H1 (cell line): ENCODE measurements at regions not wholly inside any gene's neighbourhood (a gene's known extent, or its start where the extent isn't known, plus 50 kb on each side); places are given as distances from the start of the nearest gene placed in this dataset.

Experiments used
- CTCF ChIA-PET: fragments of 300-600 bp; sonication (Branson Sonifier 250); formaldehyde crosslinking; loops from one replicate; lab custom pipeline; 2021; ENCODE audit not compliant: partially characterized antibody; lab: Charles Lee
- POLR2A ChIA-PET: fragments of 300-600 bp; sonication (Branson Sonifier 250); formaldehyde crosslinking; loops from one replicate; lab custom pipeline; 2021; ENCODE audit warnings: inconsistent platforms; ENCODE audit not compliant: partially characterized antibody; lab: Charles Lee
- DNase-seq, 2 experiments: peaks; one replicate each; pipeline versions ENCODE4 v3.0.0 to v3.0.0-alpha.2; 2010 to 2022; ENCODE audit warnings: low spot score in 2 of 2, low read depth in 1 of 2, mixed read lengths in 1 of 2
- FAIRE-seq: peaks from 2 replicates; lab custom pipeline; 2011; peaks lifted over from hg19 to GRCh38; lab: Jason Lieb, UNC
- H2AFZ ChIP-seq: 2 replicates; pipeline ENCODE4 v1.8.1; 2012; ENCODE audit warnings: low read length, inconsistent platforms
- H2AK5ac ChIP-seq: 2 replicates; pipeline ENCODE4 v1.6.1; 2013; ENCODE audit warnings: low read depth, low read length
- H2BK120ac ChIP-seq: replicated peaks from 2 replicates; pipeline ENCODE3; 2013; ENCODE audit warnings: low read depth, low read length, inconsistent platforms
- H2BK12ac ChIP-seq: 2 replicates; pipeline ENCODE4 v1.6.1; 2013; ENCODE audit warnings: low read depth, low read length
- H2BK15ac ChIP-seq: 2 replicates; pipeline ENCODE4 v1.6.1; 2013; ENCODE audit warnings: low read length
- H2BK20ac ChIP-seq: 2 replicates; pipeline ENCODE4 v1.6.1; 2013; ENCODE audit warnings: low read length
- H2BK5ac ChIP-seq: 2 replicates; pipeline ENCODE4 v1.6.1; 2013; ENCODE audit warnings: low read depth, low read length
- H3K14ac ChIP-seq: 2 replicates; pipeline ENCODE4 v1.6.1; 2013; ENCODE audit warnings: inconsistent platforms; ENCODE audit not compliant: insufficient read length
- H3K18ac ChIP-seq: 2 replicates; pipeline ENCODE4 v1.6.1; 2013; ENCODE audit warnings: low read length; ENCODE audit errors: extremely low read depth
- H3K23ac ChIP-seq: 2 replicates; pipeline ENCODE4 v1.6.1; 2013; ENCODE audit warnings: inconsistent platforms; ENCODE audit not compliant: insufficient read length
- H3K23me2 ChIP-seq: 2 replicates; pipeline ENCODE4 v1.6.1; 2013; ENCODE audit warnings: low read depth, low read length
- H3K27ac ChIP-seq: 2 replicates; pipeline ENCODE4 v1.6.1; 2011; ENCODE audit warnings: low read depth, low read length, inconsistent platforms
- H3K27me3 ChIP-seq, 4 experiments: replicated peaks in 1 of 4; 1 replicate in 1 of 4; 2 replicates in 3 of 4; pipeline versions ENCODE4 v1.6.1 to v1.8.1; 2011 to 2013; ENCODE audit warnings: low read length in 3 of 4, mild to moderate bottlenecking in 3 of 4, inconsistent platforms in 2 of 4, mixed read lengths in 2 of 4, moderate library complexity in 1 of 4; ENCODE audit not compliant: control insufficient read depth in 3 of 4, insufficient read depth in 3 of 4; ENCODE audit errors: extremely low read depth in 1 of 4
- H3K36me3 ChIP-seq, 4 experiments: 2 replicates each; pipeline versions ENCODE4 v1.6.1 to v1.8.1; 2011 to 2013; ENCODE audit warnings: mild to moderate bottlenecking in 4 of 4, low read length in 3 of 4, moderate library complexity in 2 of 4, control low read depth in 1 of 4, inconsistent platforms in 1 of 4; ENCODE audit not compliant: insufficient read depth in 4 of 4, control insufficient read depth in 2 of 4
- H3K4ac ChIP-seq: replicated peaks from 2 replicates; pipeline ENCODE3; 2013; ENCODE audit warnings: low read length, low read depth, mixed read lengths, inconsistent platforms; ENCODE audit not compliant: insufficient read length
- H3K4me1 ChIP-seq, 4 experiments: replicated peaks in 1 of 4; 1 replicate in 1 of 4; 2 replicates in 3 of 4; pipeline versions ENCODE4 v1.6.1 to v1.8.1; 2011 to 2013; ENCODE audit warnings: low read length in 3 of 4, inconsistent platforms in 2 of 4, mixed read lengths in 1 of 4; ENCODE audit not compliant: insufficient read depth in 4 of 4, control insufficient read depth in 3 of 4
- H3K4me2 ChIP-seq, 2 experiments: 2 replicates each; pipeline versions ENCODE4 v1.6.1 to v1.8.1; 2011 to 2013; ENCODE audit warnings: low read depth in 2 of 2, low read length in 2 of 2, control low read depth in 1 of 2, inconsistent platforms in 1 of 2, mild to moderate bottlenecking in 1 of 2; ENCODE audit not compliant: insufficient read depth in 1 of 2
- H3K4me3 ChIP-seq, 4 experiments: fragments of 200-600, 300-600 bp in 1 of 4; sonication (generic), shearing (Covaris generic), sonication (Bioruptor Twin) in 1 of 4; 2 replicates each; pipeline versions ENCODE4 v1.5.1 to v1.8.1; 2011 to 2016; ENCODE audit warnings: low read length in 4 of 4, low read depth in 3 of 4, control low read depth in 2 of 4, inconsistent platforms in 2 of 4, mild to moderate bottlenecking in 2 of 4, mixed read lengths in 1 of 4, moderate library complexity in 1 of 4; ENCODE audit not compliant: insufficient read depth in 2 of 4; ENCODE audit errors: extremely low read depth in 1 of 4
- H3K56ac ChIP-seq: replicated peaks from 2 replicates; pipeline ENCODE3; 2013; ENCODE audit warnings: low read depth, mild to moderate bottlenecking, mixed read lengths, low read length, inconsistent platforms; ENCODE audit not compliant: insufficient read length
- H3K79me1 ChIP-seq: 2 replicates; pipeline ENCODE4 v1.6.1; 2013; ENCODE audit warnings: low read depth, low read length, control low read depth
- H3K79me2 ChIP-seq, 2 experiments: 2 replicates each; pipeline versions ENCODE4 v1.6.1 to v1.8.1; 2012 to 2013; ENCODE audit warnings: low read length in 2 of 2, mild to moderate bottlenecking in 2 of 2, inconsistent platforms in 1 of 2; ENCODE audit not compliant: insufficient read depth in 2 of 2, control insufficient read depth in 1 of 2
- H3K9ac ChIP-seq, 4 experiments: replicated peaks in 1 of 4; 1 replicate in 1 of 4; 2 replicates in 3 of 4; pipeline versions ENCODE4 v1.6.1 to v1.8.1; 2011 to 2013; ENCODE audit warnings: low read depth in 3 of 4, low read length in 3 of 4, control low read depth in 2 of 4, mild to moderate bottlenecking in 2 of 4, moderate library complexity in 2 of 4, inconsistent platforms in 1 of 4; ENCODE audit errors: extremely low read depth in 1 of 4
- H3K9me3 ChIP-seq, 2 experiments: 2 replicates each; pipeline versions ENCODE4 v1.6.1 to v1.8.1; 2012 to 2013; ENCODE audit warnings: mild to moderate bottlenecking in 2 of 2, moderate library complexity in 2 of 2, control low read depth in 1 of 2, inconsistent platforms in 1 of 2, low read depth in 1 of 2, low read length in 1 of 2, mixed read lengths in 1 of 2; ENCODE audit not compliant: insufficient read depth in 2 of 2
- H4K20me1 ChIP-seq, 2 experiments: replicated peaks in 1 of 2; 2 replicates each; pipeline versions ENCODE3 to v1.8.1; 2011 to 2013; ENCODE audit warnings: inconsistent platforms in 2 of 2, low read length in 2 of 2, mild to moderate bottlenecking in 1 of 2; ENCODE audit not compliant: insufficient read depth in 2 of 2, control insufficient read depth in 1 of 2
- H4K5ac ChIP-seq: 2 replicates; pipeline ENCODE4 v1.6.1; 2013; ENCODE audit warnings: low read length, low read depth, mixed read lengths, inconsistent platforms; ENCODE audit not compliant: insufficient read length
- H4K8ac ChIP-seq: 2 replicates; pipeline ENCODE4 v1.8.0; 2013; ENCODE audit warnings: mild to moderate bottlenecking, moderate library complexity, low read length, inconsistent platforms; ENCODE audit not compliant: insufficient read depth; ENCODE audit errors: extremely low read depth
- H4K91ac ChIP-seq: replicated peaks from 2 replicates; pipeline ENCODE3; 2013; ENCODE audit warnings: low read length, mixed read lengths, inconsistent platforms; ENCODE audit not compliant: insufficient read length
- BCL11A ChIP-seq, 2 experiments: IDR thresholded peaks; one replicate each; pipeline ENCODE4 v1.6.1; 2011; ENCODE audit warnings: low read depth in 2 of 2, low read length in 2 of 2, mild to moderate bottlenecking in 2 of 2
- BRCA1 ChIP-seq: IDR thresholded peaks from 2 replicates; pipeline ENCODE4 v1.6.1; 2012; ENCODE audit warnings: low read depth, low read length, improper control_type of control experiment
- CBX5 ChIP-seq: fragments of 300-800, 300-1000 bp; sonication (generic); IDR thresholded peaks from 2 replicates; pipeline ENCODE4 v1.7.1; 2016; ENCODE audit warnings: antibody characterized with exemption, low read length, low read depth
- CEBPB ChIP-seq: IDR thresholded peaks from 2 replicates; pipeline ENCODE4 v1.6.1; 2012; ENCODE audit warnings: low read depth, low read length
- EP300 ChIP-seq, 2 experiments: IDR thresholded peaks; 1 replicate in 1 of 2; 2 replicates in 1 of 2; pipeline ENCODE4 v1.6.1; 2011 to 2012; ENCODE audit warnings: low read depth in 2 of 2, low read length in 2 of 2, mild to moderate bottlenecking in 2 of 2, borderline replicate concordance in 1 of 2, inconsistent platforms in 1 of 2, moderate library complexity in 1 of 2
- FOSL1 ChIP-seq: IDR thresholded peaks from 2 replicates; pipeline ENCODE4 v1.6.1; 2011; ENCODE audit warnings: mild to moderate bottlenecking, low read depth, low read length, moderate library complexity; ENCODE audit not compliant: insufficient read depth
- KDM4A ChIP-seq: IDR thresholded peaks from one replicate; pipeline ENCODE4 v1.7.1; 2012; ENCODE audit warnings: low read depth, mild to moderate bottlenecking, moderate library complexity, low read length, inconsistent platforms; ENCODE audit not compliant: severe bottlenecking
- SAP30 ChIP-seq: fragments of 300-600 bp; sonication (generic); IDR thresholded peaks from 2 replicates; pipeline ENCODE4 v1.7.1; 2012; ENCODE audit warnings: low read length, moderate library complexity, mild to moderate bottlenecking, inconsistent platforms; ENCODE audit not compliant: insufficient read depth, insufficient replicate concordance
- SIX5 ChIP-seq: IDR thresholded peaks from 2 replicates; pipeline ENCODE4 v1.6.1; 2011; ENCODE audit warnings: mild to moderate bottlenecking, low read depth, low read length
- SP4 ChIP-seq: IDR thresholded peaks from 2 replicates; pipeline ENCODE4 v1.6.1; 2012; ENCODE audit warnings: low read length, inconsistent platforms
- ZNF274 ChIP-seq: IDR thresholded peaks from 2 replicates; pipeline ENCODE4 v1.7.0; 2012; ENCODE audit warnings: low read length, borderline replicate concordance; ENCODE audit errors: extremely low read depth
- TF ChIP-seq, protein P1 (sequence below): IDR thresholded peaks from 2 replicates; pipeline ENCODE4 v1.6.1; 2011; ENCODE audit warnings: low read depth, mild to moderate bottlenecking, low read length; ENCODE audit not compliant: insufficient read depth
- TF ChIP-seq, protein P2 (sequence below): IDR thresholded peaks from 2 replicates; pipeline ENCODE4 v1.6.1; 2012; ENCODE audit warnings: inconsistent platforms

DNA sequence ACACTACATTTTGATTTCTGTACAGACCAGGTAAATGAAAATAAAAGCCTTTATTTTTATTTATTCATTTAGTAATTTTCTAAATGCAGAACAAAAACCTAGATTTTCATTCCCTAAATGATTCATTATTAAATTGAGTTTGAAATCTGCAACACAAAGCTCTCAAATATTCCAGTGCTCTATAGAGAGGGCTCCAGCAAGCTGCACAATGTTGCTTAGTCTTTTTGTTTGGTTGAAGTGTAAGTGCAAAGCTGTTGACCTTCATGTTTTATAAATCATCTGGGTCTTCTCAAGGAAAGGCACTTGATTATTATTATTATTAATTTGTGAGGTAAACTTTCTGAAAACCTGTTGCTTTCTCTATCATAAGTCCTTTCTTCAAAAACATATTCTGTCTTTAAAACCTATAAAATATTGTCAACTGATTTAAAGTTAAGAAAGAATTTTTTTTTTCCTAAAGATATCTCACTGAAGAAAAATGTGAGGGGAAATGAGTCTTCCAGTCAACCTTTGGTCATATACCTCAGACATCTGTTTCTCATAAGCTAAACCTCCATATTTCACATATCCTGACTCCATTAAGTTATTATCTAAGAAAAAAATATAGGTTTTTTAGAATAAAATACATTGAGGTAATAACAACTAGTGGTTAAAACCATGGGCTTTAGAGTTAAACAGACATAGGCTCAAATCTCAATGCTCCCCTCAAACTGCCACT is 100.7 kb downstream of the ZIC4 start:
- no peak overlapping the region for H3K27ac ChIP-seq
- no peak overlapping the region for H3K4me2 ChIP-seq
- no peaks in the 10 kb centered on the region for H4K20me1 ChIP-seq
- no peaks in the 10 kb centered on the region for H3K36me3 ChIP-seq
- H3K4me3 ChIP-seq, result no peak overlapping the region
- no peak overlapping the region for H4K91ac ChIP-seq
- H3K23me2 ChIP-seq, result no peaks in the 10 kb centered on the region
- H3K23ac ChIP-seq, result no peak overlapping the region
- no peaks in the 10 kb centered on the region for H3K27me3 ChIP-seq
- H2BK20ac ChIP-seq, result no peak overlapping the region
- no peak overlapping the region for H3K4ac ChIP-seq
- ChIA-PET POLR2A (no interaction called here), CTCF (no interaction called here)
- H3K9ac ChIP-seq, result no peak overlapping the region
- DNase-seq (no peak), FAIRE-seq (no peak)
- no peak overlapping the region for H2BK120ac ChIP-seq
- H2AFZ ChIP-seq, result no peak overlapping the region
- no peaks in the 10 kb centered on the region for H3K79me2 ChIP-seq
- no peaks in the 10 kb centered on the region for H3K79me1 ChIP-seq
- H3K14ac ChIP-seq, result no peak overlapping the region
- no peak overlapping the region for H4K8ac ChIP-seq
- no peak overlapping the region for H4K5ac ChIP-seq
- H3K56ac ChIP-seq, result no peak overlapping the region
- no peak overlapping the region for H3K18ac ChIP-seq
- no peak overlapping the region for H2BK12ac ChIP-seq
- H3K4me1 ChIP-seq, result no peaks in the 10 kb centered on the region
- H2AK5ac ChIP-seq, result no peak overlapping the region
- TF ChIP-seq BRCA1 (no peak), EP300 (IDR thresholded peaks at IDR 0.05; ENCODE audit: borderline replicate concordance in 1 of 2, low read depth in 2 of 2, low read length in 2 of 2) (no peak), SP4 (no peak), SAP30 (no peak), BCL11A (IDR thresholded peaks at IDR 0.05; ENCODE audit: low read depth in 2 of 2, low read length in 2 of 2) (no peak), CEBPB (no peak), KDM4A (no peak), SIX5 (no peak), CBX5 (no peak), FOSL1 (no peak), ZNF274 (no peak)
- TF ChIP-seq, protein P1, sequence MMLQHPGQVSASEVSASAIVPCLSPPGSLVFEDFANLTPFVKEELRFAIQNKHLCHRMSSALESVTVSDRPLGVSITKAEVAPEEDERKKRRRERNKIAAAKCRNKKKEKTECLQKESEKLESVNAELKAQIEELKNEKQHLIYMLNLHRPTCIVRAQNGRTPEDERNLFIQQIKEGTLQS, result no peak
- TF ChIP-seq, protein P2, sequence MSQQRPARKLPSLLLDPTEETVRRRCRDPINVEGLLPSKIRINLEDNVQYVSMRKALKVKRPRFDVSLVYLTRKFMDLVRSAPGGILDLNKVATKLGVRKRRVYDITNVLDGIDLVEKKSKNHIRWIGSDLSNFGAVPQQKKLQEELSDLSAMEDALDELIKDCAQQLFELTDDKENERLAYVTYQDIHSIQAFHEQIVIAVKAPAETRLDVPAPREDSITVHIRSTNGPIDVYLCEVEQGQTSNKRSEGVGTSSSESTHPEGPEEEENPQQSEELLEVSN, result no peak
- H3K9me3 ChIP-seq, result no peaks in the 10 kb centered on the region
- no peak overlapping the region for H2BK15ac ChIP-seq
- no peak overlapping the region for H2BK5ac ChIP-seq
